Type B pancreatic cell (in vitro differentiated cells): ENCODE measurements at regions not wholly inside any gene's neighbourhood (a gene's known extent, or its start where the extent isn't known, plus 50 kb on each side); places are given as distances from the start of the nearest gene placed in this dataset.

ENCODE experiments used
- DNase-seq: peaks from one replicate; pipeline ENCODE4 v3.0.0; 2021; ENCODE audit warnings: mixed read lengths; ENCODE audit not compliant: unreplicated experiment; ENCODE audit errors: extremely low spot score
- H3K27ac Mint-ChIP-seq: 2 replicates; pipeline ENCODE4 v1.8.0; 2021; ENCODE audit warnings: mild to moderate bottlenecking, mixed read lengths
- H3K27me3 Mint-ChIP-seq: 2 replicates; pipeline ENCODE4 v1.8.0; 2021; ENCODE audit warnings: mixed read lengths
- H3K36me3 Mint-ChIP-seq: 2 replicates; pipeline ENCODE4 v1.8.0; 2021; ENCODE audit warnings: mixed read lengths
- H3K4me1 Mint-ChIP-seq: one replicate; pipeline ENCODE4 v1.8.0; 2021; ENCODE audit warnings: mixed read lengths; ENCODE audit not compliant: unreplicated experiment
- H3K4me3 Mint-ChIP-seq: 2 replicates; pipeline ENCODE4 v1.8.0; 2021; ENCODE audit warnings: mild to moderate bottlenecking, mixed read lengths
- H3K9me3 Mint-ChIP-seq: 2 replicates; pipeline ENCODE4 v1.8.0; 2021; ENCODE audit warnings: mixed read lengths
- CTCF ChIP-seq: fragments of 200-600 bp; sonication (generic); conservative IDR thresholded peaks from 2 replicates; pipeline ENCODE4 v1.5.0; 2021; ENCODE audit warnings: antibody characterized with exemption, mild to moderate bottlenecking

GRCh38 chr2:175815537-175815936, 186.5 kb downstream of the LNPK start:
- no peak for TF ChIP-seq CTCF
- DNase-seq: no peak
- no peaks in the 10 kb centered on the region for H3K36me3 Mint-ChIP-seq
- no peak overlapping the region for H3K27ac Mint-ChIP-seq
- no peaks in the 10 kb centered on the region for H3K27me3 Mint-ChIP-seq
- H3K4me1 Mint-ChIP-seq: no peaks in the 10 kb centered on the region
- no peak overlapping the region for H3K4me3 Mint-ChIP-seq
- H3K9me3 Mint-ChIP-seq: peaks cover 4% of the 10 kb centered on the region

- peaks cover 8% of the 10 kb centered on the region for H3K4me1 Mint-ChIP-seq
- no peaks in the 10 kb centered on the region for H3K27me3 Mint-ChIP-seq
- no peak for DNase-seq
- no peak overlapping the region for H3K27ac Mint-ChIP-seq
- H3K36me3 Mint-ChIP-seq: no peaks in the 10 kb centered on the region
- no peak overlapping the region for H3K4me3 Mint-ChIP-seq
- no peak for TF ChIP-seq CTCF
- peaks cover 4% of the 10 kb centered on the region for H3K9me3 Mint-ChIP-seq
These were observed 190.1 kb downstream of the LNPK start for GRCh38 chr2:175811971-175812370.

- H3K27ac Mint-ChIP-seq: no peak overlapping the region
- H3K4me1 Mint-ChIP-seq: peaks cover 13% of the 10 kb centered on the region
- H3K27me3 Mint-ChIP-seq: no peaks in the 10 kb centered on the region
- H3K36me3 Mint-ChIP-seq: no peaks in the 10 kb centered on the region
- no peak for TF ChIP-seq CTCF
- H3K4me3 Mint-ChIP-seq: no peak overlapping the region
- H3K9me3 Mint-ChIP-seq: no peaks in the 10 kb centered on the region
- DNase-seq: no peak
These were observed 193.2 kb downstream of the LNPK start for GRCh38 chr2:175808858-175809257.

GRCh38 chr2:175808078-175808477, 194.0 kb downstream of the LNPK start:
- Mint-ChIP-seq H3K4me3 (no peak overlapping the region), H3K27ac (no peak overlapping the region), H3K9me3 (no peaks in the 10 kb centered on the region), H3K4me1 (peaks cover 13% of the 10 kb centered on the region), H3K27me3 (no peaks in the 10 kb centered on the region), H3K36me3 (no peaks in the 10 kb centered on the region)
- no peak for TF ChIP-seq CTCF
- no peak for DNase-seq

- DNase-seq: no peak
- Mint-ChIP-seq H3K9me3 (no peaks in the 10 kb centered on the region), H3K27ac (no peak overlapping the region), H3K4me1 (peaks cover 13% of the 10 kb centered on the region), H3K4me3 (no peak overlapping the region), H3K27me3 (peaks cover 7% of the 10 kb centered on the region), H3K36me3 (no peaks in the 10 kb centered on the region)
- TF ChIP-seq CTCF: no peak
These were observed 194.8 kb downstream of the LNPK start for GRCh38 chr2:175807031-175807873.
